DOHH2 (cell line): ENCODE measurements at regions not wholly inside any gene's neighbourhood (a gene's known extent, or its start where the extent isn't known, plus 50 kb on each side); places are given as distances from the start of the nearest gene placed in this dataset.

Source experiments
- EZH2phosphoT487 ChIP-seq: fragments of 200-600 bp; sonication (generic); IDR thresholded peaks from 2 replicates; pipeline ENCODE4 v1.6.1; 2017; ENCODE audit warnings: borderline replicate concordance, mild to moderate bottlenecking, antibody characterized with exemption, low read length, moderate library complexity, mixed read lengths
- TF ChIP-seq, protein P1 (sequence below): fragments of 200-600 bp; sonication (generic); IDR thresholded peaks from one replicate; pipeline ENCODE4 v1.5.1; 2014; ENCODE audit warnings: antibody characterized with exemption, mild to moderate bottlenecking, low read depth, low read length; ENCODE audit not compliant: poor library complexity, severe bottlenecking

DNA sequence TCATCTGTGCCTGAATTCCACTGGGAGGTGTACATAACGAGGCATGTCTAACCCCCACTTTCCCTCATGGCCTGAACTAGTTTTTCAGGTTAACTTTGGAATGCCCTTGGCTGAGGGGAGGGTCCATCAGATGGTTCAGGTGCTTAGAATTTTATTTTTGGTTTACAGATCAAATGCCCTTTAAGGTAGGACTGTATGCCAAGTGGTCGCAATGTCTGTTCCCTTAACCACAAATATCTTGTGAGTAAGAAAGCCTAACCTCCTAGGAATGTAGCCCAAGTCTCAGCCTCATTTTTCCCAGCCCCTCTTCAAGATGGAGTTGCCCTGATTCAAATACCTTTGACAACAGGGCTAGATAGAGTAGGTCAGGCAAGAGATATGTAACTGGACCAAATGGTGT is 78.4 kb downstream of the RNASET2 start:
- TF ChIP-seq, protein P1, sequence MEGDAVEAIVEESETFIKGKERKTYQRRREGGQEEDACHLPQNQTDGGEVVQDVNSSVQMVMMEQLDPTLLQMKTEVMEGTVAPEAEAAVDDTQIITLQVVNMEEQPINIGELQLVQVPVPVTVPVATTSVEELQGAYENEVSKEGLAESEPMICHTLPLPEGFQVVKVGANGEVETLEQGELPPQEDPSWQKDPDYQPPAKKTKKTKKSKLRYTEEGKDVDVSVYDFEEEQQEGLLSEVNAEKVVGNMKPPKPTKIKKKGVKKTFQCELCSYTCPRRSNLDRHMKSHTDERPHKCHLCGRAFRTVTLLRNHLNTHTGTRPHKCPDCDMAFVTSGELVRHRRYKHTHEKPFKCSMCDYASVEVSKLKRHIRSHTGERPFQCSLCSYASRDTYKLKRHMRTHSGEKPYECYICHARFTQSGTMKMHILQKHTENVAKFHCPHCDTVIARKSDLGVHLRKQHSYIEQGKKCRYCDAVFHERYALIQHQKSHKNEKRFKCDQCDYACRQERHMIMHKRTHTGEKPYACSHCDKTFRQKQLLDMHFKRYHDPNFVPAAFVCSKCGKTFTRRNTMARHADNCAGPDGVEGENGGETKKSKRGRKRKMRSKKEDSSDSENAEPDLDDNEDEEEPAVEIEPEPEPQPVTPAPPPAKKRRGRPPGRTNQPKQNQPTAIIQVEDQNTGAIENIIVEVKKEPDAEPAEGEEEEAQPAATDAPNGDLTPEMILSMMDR, result no peak
- TF ChIP-seq EZH2phosphoT487, result no peak
